ENCODE measurements at regions not wholly inside any gene's neighbourhood (a gene's known extent, or its start where the extent isn't known, plus 50 kb on each side); places are given as distances from the start of the nearest gene placed in this dataset.

- WGBS (ENCODE audit: insufficient coverage) = 90% methylated on average over 4 of the region's 6 CpGs
- intact Hi-C loops (cut with micrococcal nuclease) = no loop called here
- H3K9ac ChIP-seq (ENCODE audit: insufficient read depth, low read length, poor library complexity, severe bottlenecking) = no peak overlapping the region
- TF ChIP-seq, protein P1, sequence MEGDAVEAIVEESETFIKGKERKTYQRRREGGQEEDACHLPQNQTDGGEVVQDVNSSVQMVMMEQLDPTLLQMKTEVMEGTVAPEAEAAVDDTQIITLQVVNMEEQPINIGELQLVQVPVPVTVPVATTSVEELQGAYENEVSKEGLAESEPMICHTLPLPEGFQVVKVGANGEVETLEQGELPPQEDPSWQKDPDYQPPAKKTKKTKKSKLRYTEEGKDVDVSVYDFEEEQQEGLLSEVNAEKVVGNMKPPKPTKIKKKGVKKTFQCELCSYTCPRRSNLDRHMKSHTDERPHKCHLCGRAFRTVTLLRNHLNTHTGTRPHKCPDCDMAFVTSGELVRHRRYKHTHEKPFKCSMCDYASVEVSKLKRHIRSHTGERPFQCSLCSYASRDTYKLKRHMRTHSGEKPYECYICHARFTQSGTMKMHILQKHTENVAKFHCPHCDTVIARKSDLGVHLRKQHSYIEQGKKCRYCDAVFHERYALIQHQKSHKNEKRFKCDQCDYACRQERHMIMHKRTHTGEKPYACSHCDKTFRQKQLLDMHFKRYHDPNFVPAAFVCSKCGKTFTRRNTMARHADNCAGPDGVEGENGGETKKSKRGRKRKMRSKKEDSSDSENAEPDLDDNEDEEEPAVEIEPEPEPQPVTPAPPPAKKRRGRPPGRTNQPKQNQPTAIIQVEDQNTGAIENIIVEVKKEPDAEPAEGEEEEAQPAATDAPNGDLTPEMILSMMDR (IDR thresholded peaks at IDR 0.05) = no peak
- H3K27me3 Mint-ChIP-seq (ENCODE audit: low read depth in 3 of 3) = peaks cover 0 to 4% (median 0%) of the 10 kb centered on the region in 3 donors
- no peak overlapping the region for H3K4me2 ChIP-seq (replicated peaks; ENCODE audit: extremely low read depth, low read length, poor library complexity, severe bottlenecking)
- H3K79me2 ChIP-seq (ENCODE audit: insufficient read depth, low read length) = no peaks in the 10 kb centered on the region
- H3K9me3 ChIP-seq (replicated peaks in 1 of 2; ENCODE audit: control insufficient read depth in 1 of 2, insufficient read depth in 1 of 2, low read length in 2 of 2) = peaks cover 12 to 18% of the 10 kb centered on the region in 2 donors
- H3K9me3 Mint-ChIP-seq = peaks cover 2 to 33% (median 15%) of the 10 kb centered on the region in 7 donors
- H3K4me1 ChIP-seq (ENCODE audit: control insufficient read depth in 1 of 2, insufficient read depth in 2 of 2, low read length in 2 of 2) = no peaks in the 10 kb centered on the region
- no peaks in the 10 kb centered on the region for H3K36me3 Mint-ChIP-seq
- H4K20me1 ChIP-seq (ENCODE audit: insufficient read depth, low read length) = no peaks in the 10 kb centered on the region
- H3K4me3 Mint-ChIP-seq = no peak overlapping the region
- DNase-seq = no peak
- no peak overlapping the region for H2AFZ ChIP-seq (ENCODE audit: insufficient read depth, low read depth, low read length, poor library complexity, severe bottlenecking)
- no peaks in the 10 kb centered on the region for H3K36me3 ChIP-seq (replicated peaks in 1 of 2; ENCODE audit: control insufficient read depth in 1 of 2, insufficient read depth in 2 of 2, low read length in 2 of 2)
- no peaks in the 10 kb centered on the region for H3K27me3 ChIP-seq (ENCODE audit: control insufficient read depth in 2 of 2, insufficient read depth in 2 of 2, low read length in 2 of 2)
- no peak overlapping the region for H3K4me3 ChIP-seq (replicated peaks in 1 of 3; ENCODE audit: low read depth in 2 of 3, low read length in 3 of 3)
- H3K27ac Mint-ChIP-seq = no peak overlapping the region
- no peak overlapping the region for H3K27ac ChIP-seq (ENCODE audit: low read depth in 1 of 2, low read length in 2 of 2)
- H3K4me1 Mint-ChIP-seq = no peaks in the 10 kb centered on the region
These were observed 159.6 kb upstream of the SMIM21 start for GRCh38 chr18:75587131-75587530.

- no peaks in the 10 kb centered on the region for H3K36me3 Mint-ChIP-seq
- intact Hi-C loops (cut with micrococcal nuclease) = no loop called here
These were observed 158.8 kb upstream of the SMIM21 start for GRCh38 chr18:75586130-75586889.

More at GRCh38 chr18:75586130-75586889, 158.8 kb upstream of the SMIM21 start:
- no peaks in the 10 kb centered on the region for H4K20me1 ChIP-seq (ENCODE audit: insufficient read depth, low read length)
- H3K36me3 ChIP-seq (replicated peaks in 1 of 2; ENCODE audit: control insufficient read depth in 1 of 2, insufficient read depth in 2 of 2, low read length in 2 of 2) = no peaks in the 10 kb centered on the region
- no peak overlapping the region for H3K27ac Mint-ChIP-seq
- H3K27me3 ChIP-seq (ENCODE audit: control insufficient read depth in 2 of 2, insufficient read depth in 2 of 2, low read length in 2 of 2) = no peaks in the 10 kb centered on the region
- H3K4me1 Mint-ChIP-seq = no peaks in the 10 kb centered on the region
- H3K27ac ChIP-seq (ENCODE audit: low read depth in 1 of 2, low read length in 2 of 2) = no peak overlapping the region
- TF ChIP-seq, protein P1 (IDR thresholded peaks at IDR 0.05) = no peak
- no peak overlapping the region for H3K9ac ChIP-seq (ENCODE audit: insufficient read depth, low read length, poor library complexity, severe bottlenecking)
- H3K79me2 ChIP-seq (ENCODE audit: insufficient read depth, low read length) = no peaks in the 10 kb centered on the region
- peaks cover 0 to 4% (median 0%) of the 10 kb centered on the region in 3 donors for H3K27me3 Mint-ChIP-seq (ENCODE audit: low read depth in 3 of 3)
- no peak for DNase-seq
- peaks cover 2 to 26% (median 14%) of the 10 kb centered on the region in 7 donors for H3K9me3 Mint-ChIP-seq
- 79% methylated on average over 2 of the region's 9 CpGs for WGBS (ENCODE audit: insufficient coverage)
- no peak overlapping the region for H3K4me2 ChIP-seq (replicated peaks; ENCODE audit: extremely low read depth, low read length, poor library complexity, severe bottlenecking)
- H3K9me3 ChIP-seq (replicated peaks in 1 of 2; ENCODE audit: control insufficient read depth in 1 of 2, insufficient read depth in 1 of 2, low read length in 2 of 2) = peaks cover 10 to 18% of the 10 kb centered on the region in 2 donors
- no peak overlapping the region for H3K4me3 ChIP-seq (replicated peaks in 1 of 3; ENCODE audit: low read depth in 2 of 3, low read length in 3 of 3)
- no peak overlapping the region for H2AFZ ChIP-seq (ENCODE audit: insufficient read depth, low read depth, low read length, poor library complexity, severe bottlenecking)
- no peak overlapping the region for H3K4me3 Mint-ChIP-seq
- no peaks in the 10 kb centered on the region for H3K4me1 ChIP-seq (ENCODE audit: control insufficient read depth in 1 of 2, insufficient read depth in 2 of 2, low read length in 2 of 2)
